Fibroblast of skin of abdomen (primary cell): ENCODE measurements at regions not wholly inside any gene's neighbourhood (a gene's known extent, or its start where the extent isn't known, plus 50 kb on each side); places are given as distances from the start of the nearest gene placed in this dataset.

Experiments used
- DNase-seq: peaks from one replicate; pipeline ENCODE4 v3.0.0-alpha.2; 2013

- DNase-seq, result peak; percentile 64
Observed at GRCh38 chr14:54209511-54210250, 187.1 kb upstream of the CDKN3 start.

- DNase-seq, result peak; percentile 85
Observed at GRCh38 chr14:54211551-54212308, 185.1 kb upstream of the CDKN3 start.

GRCh38 chr14:54213536-54213935, 183.3 kb upstream of the CDKN3 start:
- DNase-seq, result peak; percentile 40

GRCh38 chr14:54216827-54217226, 180.0 kb upstream of the CDKN3 start:
- DNase-seq, result no peak

GRCh38 chr14:54219261-54220070, 177.3 kb upstream of the CDKN3 start:
- peak; percentile 53 for DNase-seq

GRCh38 chr14:54220071-54220703, 176.6 kb upstream of the CDKN3 start:
- DNase-seq, result peak; percentile 12

GRCh38 chr14:54220704-54221431, 175.9 kb upstream of the CDKN3 start:
- no peak for DNase-seq

- no peak for DNase-seq
Observed at GRCh38 chr14:54221432-54221803, 175.4 kb upstream of the CDKN3 start.

- DNase-seq, result no peak
Observed at GRCh38 chr14:54221971-54222370, 174.8 kb upstream of the CDKN3 start.

GRCh38 chr14:54223831-54224402, 172.9 kb upstream of the CDKN3 start:
- peak; percentile 60 for DNase-seq

- no peak for DNase-seq
Observed at GRCh38 chr14:54225457-54226060, 171.2 kb upstream of the CDKN3 start.

GRCh38 chr14:54226103-54226502, 170.7 kb upstream of the CDKN3 start:
- peak; percentile 79 for DNase-seq

- no peak for DNase-seq
Observed at GRCh38 chr14:54226558-54226957, 170.2 kb upstream of the CDKN3 start.

GRCh38 chr14:54229136-54229535, 167.7 kb upstream of the CDKN3 start:
- DNase-seq, result no peak

- no peak for DNase-seq
Observed at GRCh38 chr14:54230645-54231044, 166.2 kb upstream of the CDKN3 start.

GRCh38 chr14:54232735-54233134, 164.1 kb upstream of the CDKN3 start:
- DNase-seq, result no peak

GRCh38 chr14:54241517-54241916, 155.3 kb upstream of the CDKN3 start:
- DNase-seq, result no peak

GRCh38 chr14:54251356-54251755, 145.5 kb upstream of the CDKN3 start:
- no peak for DNase-seq

- peak; percentile 86 for DNase-seq
Observed at GRCh38 chr14:54252072-54252730, 144.6 kb upstream of the CDKN3 start.

GRCh38 chr14:54253195-54253947, 143.4 kb upstream of the CDKN3 start:
- peak; percentile 88 for DNase-seq
